ENCODE measurements at regions not wholly inside any gene's neighbourhood (a gene's known extent, or its start where the extent isn't known, plus 50 kb on each side); places are given as distances from the start of the nearest gene placed in this dataset.

GRCh38 chr20:50388733-50389437 lies 121.3 kb upstream of the PTPN1 start:
- Histone ChIP-seq H3K4me1 (ENCODE audit: control insufficient read depth, insufficient read depth, low read length, unreplicated experiment) (peaks cover 4% of the 10 kb centered on the region), H2AFZ (ENCODE audit: low read length, unreplicated experiment) (no peak overlapping the region), H3K79me2 (ENCODE audit: control insufficient read depth, insufficient read depth, low read length, unreplicated experiment) (no peaks in the 10 kb centered on the region), H3K36me3 (ENCODE audit: insufficient read depth, low read length) (no peaks in the 10 kb centered on the region), H3K27me3 (ENCODE audit: insufficient read depth, low read length) (no peaks in the 10 kb centered on the region), H3K4me3 (ENCODE audit: low read depth, low read length) (no peak overlapping the region), H3K27ac (ENCODE audit: low read depth, low read length) (no peak overlapping the region)

- Histone ChIP-seq H3K27me3 (ENCODE audit: insufficient read depth, low read length) (no peaks in the 10 kb centered on the region), H3K36me3 (ENCODE audit: insufficient read depth, low read length) (no peaks in the 10 kb centered on the region), H3K4me3 (ENCODE audit: low read depth, low read length) (no peak overlapping the region), H3K4me1 (ENCODE audit: control insufficient read depth, insufficient read depth, low read length, unreplicated experiment) (peaks cover 4% of the 10 kb centered on the region), H3K79me2 (ENCODE audit: control insufficient read depth, insufficient read depth, low read length, unreplicated experiment) (no peaks in the 10 kb centered on the region), H3K27ac (ENCODE audit: low read depth, low read length) (no peak overlapping the region), H2AFZ (ENCODE audit: low read length, unreplicated experiment) (no peak overlapping the region)
Observed at GRCh38 chr20:50389438-50389807, 120.8 kb upstream of the PTPN1 start.

DNA sequence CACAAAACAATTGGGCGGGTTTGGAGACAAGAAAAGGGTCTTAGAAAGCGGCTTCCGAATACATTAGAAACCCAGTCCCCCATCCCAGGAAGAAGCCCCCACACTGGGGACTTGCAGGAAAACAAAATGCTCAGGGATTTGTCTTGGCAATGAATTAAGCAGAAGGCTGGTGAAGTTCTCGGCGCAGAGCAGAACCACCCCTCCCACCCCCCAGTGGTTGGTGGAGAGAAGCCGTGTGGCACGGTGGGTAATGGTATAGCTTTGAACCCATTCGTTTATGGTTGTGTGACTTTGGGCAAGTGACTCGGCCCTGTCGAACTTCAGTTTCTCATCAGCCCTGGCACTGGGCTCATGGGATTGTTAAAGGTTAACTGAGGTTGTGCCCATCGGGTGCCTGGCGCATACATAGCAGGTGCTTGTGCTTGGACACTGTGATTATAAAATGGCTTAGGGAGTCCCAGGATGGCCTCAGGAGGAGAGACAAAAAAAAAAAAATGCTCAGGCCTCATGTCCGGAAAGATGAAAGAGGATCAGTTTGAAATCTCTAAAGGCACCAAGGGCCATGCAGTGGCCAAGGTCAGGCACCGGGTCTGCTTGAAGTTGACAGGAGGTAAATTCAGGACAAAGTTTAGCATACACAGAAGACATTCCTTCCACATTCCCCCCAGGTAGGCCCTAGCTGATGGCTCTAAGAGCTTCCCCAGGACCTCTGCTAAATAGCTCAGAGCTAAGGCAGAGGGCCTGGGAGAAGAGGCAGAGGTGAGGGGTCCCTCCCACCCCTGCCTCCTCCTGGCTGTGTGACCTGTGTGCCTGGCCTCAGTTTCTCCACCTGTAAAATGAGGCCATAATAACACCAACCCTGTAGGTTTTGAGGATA lies 120.1 kb upstream of the PTPN1 start:
- Histone ChIP-seq H3K27me3 (ENCODE audit: insufficient read depth, low read length) (no peaks in the 10 kb centered on the region), H3K27ac (ENCODE audit: low read depth, low read length) (no peak overlapping the region), H2AFZ (ENCODE audit: low read length, unreplicated experiment) (no peak overlapping the region), H3K36me3 (ENCODE audit: insufficient read depth, low read length) (no peaks in the 10 kb centered on the region), H3K79me2 (ENCODE audit: control insufficient read depth, insufficient read depth, low read length, unreplicated experiment) (no peaks in the 10 kb centered on the region), H3K4me3 (ENCODE audit: low read depth, low read length) (no peak overlapping the region), H3K4me1 (ENCODE audit: control insufficient read depth, insufficient read depth, low read length, unreplicated experiment) (peaks cover 9% of the 10 kb centered on the region)

- H3K4me1 ChIP-seq (ENCODE audit: control insufficient read depth, insufficient read depth, low read length, unreplicated experiment): peaks cover 17% of the 10 kb centered on the region
- no peaks in the 10 kb centered on the region for H3K36me3 ChIP-seq (ENCODE audit: insufficient read depth, low read length)
- H2AFZ ChIP-seq (ENCODE audit: low read length, unreplicated experiment): no peak overlapping the region
- no peaks in the 10 kb centered on the region for H3K79me2 ChIP-seq (ENCODE audit: control insufficient read depth, insufficient read depth, low read length, unreplicated experiment)
- H3K4me3 ChIP-seq (ENCODE audit: low read depth, low read length): no peak overlapping the region
- no peak overlapping the region for H3K27ac ChIP-seq (ENCODE audit: low read depth, low read length)
- no peaks in the 10 kb centered on the region for H3K27me3 ChIP-seq (ENCODE audit: insufficient read depth, low read length)
Observed at GRCh38 chr20:50390685-50391443, 119.3 kb upstream of the PTPN1 start.

DNA sequence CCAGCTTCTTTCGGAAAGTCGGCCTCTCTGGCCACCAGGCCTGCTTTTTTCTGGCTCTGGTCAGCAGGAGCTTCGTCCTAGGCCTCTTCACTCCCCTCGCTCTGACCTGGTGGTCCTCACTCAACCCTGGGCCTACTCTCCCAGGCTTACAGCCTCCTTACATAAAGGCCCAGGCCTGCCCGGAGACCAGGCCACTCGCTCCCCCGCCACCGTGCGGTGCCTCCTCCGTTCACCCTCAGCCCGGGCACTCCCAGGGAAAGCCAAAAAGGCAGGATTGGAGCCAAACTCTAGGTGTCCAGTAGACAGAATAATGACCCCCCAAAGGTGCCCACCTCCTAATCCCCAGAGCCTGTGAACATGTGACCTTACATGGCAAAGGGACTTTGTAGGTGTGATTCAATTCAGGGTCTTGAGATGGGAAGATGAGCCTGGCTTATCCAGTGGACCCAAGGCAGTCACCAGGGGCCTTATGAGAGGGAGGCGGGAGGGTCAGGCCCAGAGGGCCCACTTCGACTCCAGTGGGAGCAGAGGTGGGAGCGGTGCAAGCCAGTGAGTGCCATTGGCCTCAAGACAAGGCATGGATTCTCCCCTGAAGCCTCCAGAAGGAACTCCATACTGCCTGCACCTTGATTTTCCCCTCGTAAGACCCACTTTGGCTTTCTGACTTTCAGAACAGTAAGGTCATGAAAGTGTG lies 118.6 kb upstream of the PTPN1 start:
- Histone ChIP-seq H3K4me3 (ENCODE audit: low read depth, low read length) (no peak overlapping the region), H2AFZ (ENCODE audit: low read length, unreplicated experiment) (no peak overlapping the region), H3K36me3 (ENCODE audit: insufficient read depth, low read length) (no peaks in the 10 kb centered on the region), H3K27me3 (ENCODE audit: insufficient read depth, low read length) (no peaks in the 10 kb centered on the region), H3K27ac (ENCODE audit: low read depth, low read length) (no peak overlapping the region), H3K79me2 (ENCODE audit: control insufficient read depth, insufficient read depth, low read length, unreplicated experiment) (no peaks in the 10 kb centered on the region), H3K4me1 (ENCODE audit: control insufficient read depth, insufficient read depth, low read length, unreplicated experiment) (peaks cover 17% of the 10 kb centered on the region)

DNA sequence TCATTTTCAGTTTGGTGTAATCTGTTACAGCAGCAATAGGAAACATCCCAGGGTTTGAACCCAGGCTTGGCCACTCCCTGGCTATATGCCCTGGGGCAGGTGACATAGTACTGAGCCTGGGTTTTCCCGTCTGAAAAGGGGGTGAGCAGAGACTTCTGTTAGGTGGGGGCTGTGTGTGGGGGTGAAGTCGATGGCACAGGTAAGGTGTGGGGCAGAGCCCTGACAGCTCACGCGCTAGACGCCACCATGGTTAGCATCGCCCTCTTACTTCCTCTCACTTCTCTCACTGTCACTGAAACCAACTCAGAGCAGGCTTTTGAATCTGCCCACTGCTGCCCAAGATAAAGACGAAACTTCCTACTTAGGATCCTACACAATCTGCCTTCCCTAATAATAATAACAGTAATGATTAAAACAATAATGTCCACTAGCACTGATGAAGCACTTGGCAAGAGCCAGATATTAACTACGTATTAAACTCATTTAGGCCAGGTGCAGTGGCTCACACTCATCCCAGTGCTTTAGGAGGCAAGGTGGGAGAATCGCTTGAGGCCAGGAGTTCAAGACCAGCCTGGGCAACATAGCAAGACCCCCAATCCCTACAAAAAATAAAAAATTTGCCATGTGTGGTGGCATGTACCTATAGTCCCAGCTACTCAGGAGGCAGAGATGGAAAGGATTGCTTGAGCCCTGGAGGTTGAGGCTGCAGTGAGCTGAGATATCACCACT lies 117.9 kb upstream of the PTPN1 start:
- Histone ChIP-seq H3K27me3 (ENCODE audit: insufficient read depth, low read length) (no peaks in the 10 kb centered on the region), H2AFZ (ENCODE audit: low read length, unreplicated experiment) (no peak overlapping the region), H3K4me1 (ENCODE audit: control insufficient read depth, insufficient read depth, low read length, unreplicated experiment) (peaks cover 17% of the 10 kb centered on the region)

GRCh38 chr20:50393242-50393641 lies 116.9 kb upstream of the PTPN1 start:
- Histone ChIP-seq H3K36me3 (ENCODE audit: insufficient read depth, low read length) (no peaks in the 10 kb centered on the region), H3K27me3 (ENCODE audit: insufficient read depth, low read length) (no peaks in the 10 kb centered on the region), H3K79me2 (ENCODE audit: control insufficient read depth, insufficient read depth, low read length, unreplicated experiment) (no peaks in the 10 kb centered on the region), H3K4me3 (ENCODE audit: low read depth, low read length) (no peak overlapping the region), H3K4me1 (ENCODE audit: control insufficient read depth, insufficient read depth, low read length, unreplicated experiment) (peaks cover 12% of the 10 kb centered on the region), H2AFZ (ENCODE audit: low read length, unreplicated experiment) (no peak overlapping the region), H3K27ac (ENCODE audit: low read depth, low read length) (no peak overlapping the region)

More for the DNA sequence above, 117.9 kb upstream of the PTPN1 start:
- Histone ChIP-seq H3K36me3 (ENCODE audit: insufficient read depth, low read length) (no peaks in the 10 kb centered on the region), H3K27ac (ENCODE audit: low read depth, low read length) (no peak overlapping the region), H3K79me2 (ENCODE audit: control insufficient read depth, insufficient read depth, low read length, unreplicated experiment) (no peaks in the 10 kb centered on the region), H3K4me3 (ENCODE audit: low read depth, low read length) (no peak overlapping the region)

DNA sequence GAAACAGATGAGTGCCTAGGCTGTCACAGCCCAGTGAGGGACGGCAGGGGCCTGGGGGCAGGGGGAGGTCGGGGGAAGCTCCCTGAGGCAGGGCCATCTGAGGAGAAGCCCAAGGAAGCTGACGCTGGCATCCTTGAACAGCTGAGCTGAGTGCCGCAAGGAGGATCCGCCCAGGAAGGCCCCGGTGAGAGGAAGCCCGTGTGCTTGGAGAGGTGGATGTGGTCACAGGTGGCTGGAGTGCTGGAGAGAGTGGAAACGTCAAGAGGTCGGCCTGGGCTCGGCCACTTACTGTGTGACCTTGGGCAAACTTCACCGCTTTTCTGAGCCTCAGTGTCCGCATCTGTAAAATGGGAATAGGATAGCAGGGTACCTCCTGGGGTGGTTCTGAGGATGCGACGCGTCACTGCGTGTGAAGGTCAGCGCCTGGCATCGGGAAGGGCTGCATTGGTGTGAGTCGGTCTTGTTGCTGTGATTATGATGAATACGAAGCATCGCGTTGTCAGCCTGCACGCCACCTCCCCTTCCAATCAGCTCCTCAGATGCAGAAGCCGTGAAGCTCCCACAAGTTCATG lies 116.1 kb upstream of the PTPN1 start:
- Histone ChIP-seq H3K27me3 (ENCODE audit: insufficient read depth, low read length) (no peaks in the 10 kb centered on the region), H3K36me3 (ENCODE audit: insufficient read depth, low read length) (no peaks in the 10 kb centered on the region), H3K27ac (ENCODE audit: low read depth, low read length) (no peak overlapping the region), H2AFZ (ENCODE audit: low read length, unreplicated experiment) (no peak overlapping the region), H3K4me1 (ENCODE audit: control insufficient read depth, insufficient read depth, low read length, unreplicated experiment) (peaks cover 16% of the 10 kb centered on the region), H3K79me2 (ENCODE audit: control insufficient read depth, insufficient read depth, low read length, unreplicated experiment) (no peaks in the 10 kb centered on the region), H3K4me3 (ENCODE audit: low read depth, low read length) (no peak overlapping the region)

- H3K27me3 ChIP-seq (ENCODE audit: insufficient read depth, low read length): no peaks in the 10 kb centered on the region
- H3K27ac ChIP-seq (ENCODE audit: low read depth, low read length): no peak overlapping the region; the same call in 1 of the 2 replicates
- H2AFZ ChIP-seq (ENCODE audit: low read length, unreplicated experiment): no peak overlapping the region
- no peaks in the 10 kb centered on the region for H3K36me3 ChIP-seq (ENCODE audit: insufficient read depth, low read length)
- peaks cover 21% of the 10 kb centered on the region for H3K4me1 ChIP-seq (ENCODE audit: control insufficient read depth, insufficient read depth, low read length, unreplicated experiment)
- H3K79me2 ChIP-seq (ENCODE audit: control insufficient read depth, insufficient read depth, low read length, unreplicated experiment): no peaks in the 10 kb centered on the region
- no peak overlapping the region for H3K4me3 ChIP-seq (ENCODE audit: low read depth, low read length)
Observed at GRCh38 chr20:50394569-50394968, 115.6 kb upstream of the PTPN1 start.

Measured in ACC112 (cell line).